Astrocyte of the cerebellum (primary cell): ENCODE measurements at regions not wholly inside any gene's neighbourhood (a gene's known extent, or its start where the extent isn't known, plus 50 kb on each side); places are given as distances from the start of the nearest gene placed in this dataset.
A peak's percentile ranks its signal among the peaks of the same experiment; 100 is the strongest.
"Not testable (repeated sequence)": the region's sequence is repeated elsewhere in the genome, so short reads cannot be mapped to it uniquely, and the experiment has no call there.

Source experiments
- DNase-seq: peaks from one replicate; pipeline ENCODE4 v3.0.0-alpha.2; 2011; ENCODE audit warnings: low read depth
- H3K4me3 ChIP-seq: 2 replicates; pipeline ENCODE4 v1.5.1; 2011; ENCODE audit warnings: mild to moderate bottlenecking, low read depth, low read length, moderate library complexity
- in situ Hi-C: cut with HindIII; loops from 2 replicates; pipeline ENCODE4 v1.10.0; 2017; ENCODE audit warnings: low sequenced_read_pairs
- TF ChIP-seq, protein P1 (sequence below): IDR thresholded peaks from 2 replicates; pipeline ENCODE4 v1.5.1; 2012; ENCODE audit warnings: low read length, low read depth, moderate library complexity, mild to moderate bottlenecking; ENCODE audit errors: missing control alignments

GRCh38 chr7:29627631-29628030, 64.0 kb downstream of the PRR15 start:
- in situ Hi-C loops: no loop called here
- TF ChIP-seq, protein P1, sequence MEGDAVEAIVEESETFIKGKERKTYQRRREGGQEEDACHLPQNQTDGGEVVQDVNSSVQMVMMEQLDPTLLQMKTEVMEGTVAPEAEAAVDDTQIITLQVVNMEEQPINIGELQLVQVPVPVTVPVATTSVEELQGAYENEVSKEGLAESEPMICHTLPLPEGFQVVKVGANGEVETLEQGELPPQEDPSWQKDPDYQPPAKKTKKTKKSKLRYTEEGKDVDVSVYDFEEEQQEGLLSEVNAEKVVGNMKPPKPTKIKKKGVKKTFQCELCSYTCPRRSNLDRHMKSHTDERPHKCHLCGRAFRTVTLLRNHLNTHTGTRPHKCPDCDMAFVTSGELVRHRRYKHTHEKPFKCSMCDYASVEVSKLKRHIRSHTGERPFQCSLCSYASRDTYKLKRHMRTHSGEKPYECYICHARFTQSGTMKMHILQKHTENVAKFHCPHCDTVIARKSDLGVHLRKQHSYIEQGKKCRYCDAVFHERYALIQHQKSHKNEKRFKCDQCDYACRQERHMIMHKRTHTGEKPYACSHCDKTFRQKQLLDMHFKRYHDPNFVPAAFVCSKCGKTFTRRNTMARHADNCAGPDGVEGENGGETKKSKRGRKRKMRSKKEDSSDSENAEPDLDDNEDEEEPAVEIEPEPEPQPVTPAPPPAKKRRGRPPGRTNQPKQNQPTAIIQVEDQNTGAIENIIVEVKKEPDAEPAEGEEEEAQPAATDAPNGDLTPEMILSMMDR: no peak
- DNase-seq: no peak
- no peak overlapping the region for H3K4me3 ChIP-seq

DNA sequence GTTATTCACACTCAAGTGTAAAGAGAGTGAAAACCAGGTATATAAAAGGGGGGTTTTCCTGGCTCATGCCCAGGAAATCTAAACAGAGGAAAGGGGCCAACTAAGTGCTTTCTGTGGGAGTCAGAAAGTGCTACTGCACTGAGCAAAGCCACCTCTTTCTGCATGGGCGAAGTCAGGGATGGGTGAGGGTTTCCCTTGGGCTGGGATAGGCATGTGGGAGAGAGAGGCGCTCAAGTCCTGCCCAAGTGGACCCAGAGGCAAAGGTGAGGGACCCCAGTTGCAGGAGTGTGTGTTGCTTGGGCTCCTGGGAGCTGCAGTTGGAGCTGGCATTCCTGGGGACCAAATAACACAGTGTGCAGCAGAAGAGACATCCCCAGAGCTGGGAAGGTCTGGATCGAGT, 65.9 kb downstream of the PRR15 start:
- TF ChIP-seq, protein P1: no peak
- H3K4me3 ChIP-seq: no peak overlapping the region
- no peak for DNase-seq
- in situ Hi-C loops: no loop called here

- H3K4me3 ChIP-seq, in situ Hi-C loops: not testable (repeated sequence)
- DNase-seq: peak; percentile 24
- TF ChIP-seq, protein P1: peak; percentile 64
Observed at GRCh38 chr7:29635067-29636008, 71.7 kb downstream of the PRR15 start.

- no peak overlapping the region for H3K4me3 ChIP-seq
- no peak for DNase-seq
- TF ChIP-seq, protein P1: no peak
- in situ Hi-C loops: no loop called here
Observed at GRCh38 chr7:29636009-29636351, 72.3 kb downstream of the PRR15 start.

GRCh38 chr7:29637374-29637773, 73.7 kb downstream of the PRR15 start:
- TF ChIP-seq, protein P1: no peak
- no peak for DNase-seq
- in situ Hi-C loops: no loop called here
- no peak overlapping the region for H3K4me3 ChIP-seq

GRCh38 chr7:29638841-29639240, 75.2 kb downstream of the PRR15 start:
- in situ Hi-C loops, H3K4me3 ChIP-seq, DNase-seq: not testable (repeated sequence)

DNA sequence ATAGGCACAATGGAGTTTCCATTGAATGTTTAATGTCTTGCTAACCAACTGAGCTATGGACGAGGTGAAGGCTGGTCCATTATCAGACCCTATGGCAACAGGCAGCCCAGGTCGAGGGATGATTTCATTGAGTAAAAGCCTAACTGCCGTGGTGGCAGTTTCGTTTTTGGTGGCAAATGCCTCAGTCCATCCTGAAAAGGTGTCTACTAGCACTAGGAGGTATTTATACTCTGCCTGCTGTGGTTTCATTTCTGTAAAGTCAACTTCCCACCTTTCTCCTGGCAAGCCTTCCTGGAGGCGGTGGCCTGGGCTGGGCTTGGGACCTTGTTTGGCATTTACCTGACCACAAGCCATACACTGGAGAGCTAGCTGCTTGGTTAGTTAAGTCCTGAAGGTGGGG, 75.8 kb downstream of the PRR15 start:
- TF ChIP-seq, protein P1: no peak
- H3K4me3 ChIP-seq: no peak overlapping the region
- in situ Hi-C loops: no loop called here
- no peak for DNase-seq
